ENCODE measurements at regions not wholly inside any gene's neighbourhood (a gene's known extent, or its start where the extent isn't known, plus 50 kb on each side); places are given as distances from the start of the nearest gene placed in this dataset.

DNA sequence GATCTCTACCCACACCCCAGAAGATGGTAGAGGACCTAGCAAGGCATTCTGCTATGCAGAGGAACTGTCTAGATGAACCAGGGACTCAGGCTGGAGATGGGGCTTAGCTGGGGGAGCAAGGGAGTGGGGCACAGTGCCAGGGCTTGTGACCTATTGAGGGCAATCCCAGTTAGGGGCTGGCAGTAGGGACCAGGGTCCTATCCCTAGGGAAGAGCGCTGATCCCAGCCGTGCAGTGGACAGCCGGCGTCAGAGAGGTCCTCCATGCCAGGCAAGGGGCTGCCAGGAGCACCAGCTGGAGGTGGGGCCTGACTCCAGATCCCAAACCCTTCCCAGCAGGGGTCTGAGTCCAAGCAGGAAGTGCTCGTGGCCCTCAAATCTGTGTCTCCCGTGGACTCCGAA lies 52.7 kb upstream of the NEURL1B start:
- no peak for DNase-seq (ENCODE audit: low spot score)

DNA sequence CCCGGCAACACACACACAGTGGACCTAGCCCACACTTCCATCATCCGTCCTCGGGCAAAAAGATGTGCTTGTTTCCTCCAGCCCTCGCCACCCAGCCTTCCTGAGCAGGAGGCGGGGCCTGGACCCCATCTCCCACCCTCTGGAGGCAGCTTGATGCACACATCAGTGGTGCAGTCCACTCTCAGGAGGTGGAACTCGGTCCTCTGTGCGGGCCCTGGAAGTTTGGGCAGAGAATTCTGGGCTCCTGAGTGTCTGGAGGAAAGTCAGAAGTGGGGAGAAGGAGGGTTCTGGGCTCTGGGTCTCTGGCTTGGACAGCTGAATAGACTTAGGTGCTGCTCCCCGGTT lies 54.0 kb upstream of the NEURL1B start:
- no peak for DNase-seq (ENCODE audit: low spot score)

- no peak for DNase-seq (ENCODE audit: low spot score)
Observed at GRCh38 chr5:172586125-172587060, 54.7 kb upstream of the NEURL1B start.

DNA sequence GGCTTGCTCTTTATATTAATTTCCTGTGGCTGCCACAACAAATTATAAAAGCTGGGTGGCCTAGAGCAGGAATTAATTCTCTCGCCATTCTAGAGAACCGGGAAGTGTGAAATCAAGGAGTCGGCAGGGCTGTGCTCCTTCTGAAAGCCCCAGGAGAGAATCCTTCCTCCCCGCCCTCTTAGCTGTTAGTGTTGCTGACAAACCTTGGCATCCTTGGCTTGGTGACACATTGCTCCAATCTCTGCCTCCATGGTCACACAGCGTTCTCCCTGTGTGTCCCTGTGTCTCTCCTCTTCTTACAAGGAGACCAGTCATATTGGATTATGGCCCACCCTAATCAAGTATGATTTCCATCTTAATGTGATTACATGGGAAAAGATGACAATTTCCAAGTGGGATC lies 55.9 kb upstream of the NEURL1B start:
- DNase-seq (ENCODE audit: low spot score) = no peak

GRCh38 chr5:172584638-172585037 lies 56.4 kb upstream of the NEURL1B start:
- no peak for DNase-seq (ENCODE audit: low spot score)

DNA sequence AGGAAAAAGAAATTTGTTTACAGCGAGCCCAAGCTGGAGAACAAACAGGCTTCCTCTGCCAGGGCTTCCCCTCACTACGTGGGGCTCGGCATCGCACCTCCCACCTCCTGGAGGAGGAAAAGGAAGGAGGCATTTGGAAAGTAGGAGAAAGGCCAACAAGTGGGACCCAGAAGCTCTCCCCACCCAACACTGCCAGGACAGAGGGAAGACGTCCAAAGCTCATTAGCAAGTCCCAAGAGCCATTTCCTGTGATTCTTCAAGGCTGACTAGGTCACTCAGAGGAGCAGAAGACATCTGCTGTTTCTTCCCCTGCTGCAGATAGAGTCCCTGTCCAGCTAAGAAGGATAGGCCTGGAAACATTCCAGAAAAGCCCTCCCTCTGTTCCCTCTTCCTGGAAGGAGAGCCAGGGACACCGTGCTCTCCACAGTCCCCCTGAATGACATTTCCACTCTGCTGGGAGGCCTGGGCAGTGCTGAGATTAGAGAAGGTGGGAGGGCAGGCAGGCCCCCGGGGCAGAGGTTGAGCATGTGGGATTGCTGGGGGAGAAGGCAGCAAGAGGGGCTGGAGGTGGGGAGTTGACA lies 57.0 kb upstream of the NEURL1B start:
- DNase-seq (ENCODE audit: low spot score) = no peak

GRCh38 chr5:172582940-172583339 lies 58.1 kb upstream of the NEURL1B start:
- DNase-seq (ENCODE audit: low spot score) = no peak

GRCh38 chr5:172581315-172581714 lies 59.7 kb upstream of the NEURL1B start:
- no peak for DNase-seq (ENCODE audit: low spot score)

DNA sequence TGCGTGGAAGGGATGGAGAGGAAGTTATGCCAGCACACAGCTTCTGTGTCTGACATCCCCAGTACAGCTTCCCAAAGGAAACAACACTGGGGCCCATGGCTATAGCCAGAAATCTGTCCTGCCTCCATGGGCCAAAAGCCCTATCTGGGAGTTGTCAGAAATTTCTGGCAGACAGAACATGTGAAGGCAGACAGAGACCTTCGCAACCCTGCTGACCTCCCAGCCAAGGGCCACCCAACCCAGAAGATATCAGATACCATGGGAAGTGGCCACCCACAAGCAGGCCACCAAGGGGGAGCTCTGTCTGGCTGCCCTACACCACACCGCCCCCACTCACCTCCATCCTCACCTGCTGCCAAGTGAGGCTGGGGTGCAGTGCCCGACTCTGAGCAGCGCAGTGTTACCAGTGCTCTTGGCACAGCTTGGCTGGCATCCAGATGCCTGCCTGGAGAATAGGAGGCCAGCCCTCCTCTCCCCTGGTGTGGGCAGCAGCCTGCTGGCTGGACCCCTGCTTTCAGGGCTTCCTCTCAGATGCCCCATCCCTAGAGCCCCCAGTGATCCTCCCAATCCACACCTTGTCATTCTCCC lies 61.6 kb upstream of the NEURL1B start:
- DNase-seq (ENCODE audit: low spot score) = no peak

GRCh38 chr5:172577267-172577909 lies 63.7 kb upstream of the NEURL1B start:
- no peak for DNase-seq (ENCODE audit: low spot score)

- DNase-seq (ENCODE audit: low spot score) = no peak
Observed at GRCh38 chr5:172575816-172576545, 65.1 kb upstream of the NEURL1B start.

- DNase-seq (ENCODE audit: low spot score) = no peak
Observed at GRCh38 chr5:172575416-172575815, 65.6 kb upstream of the NEURL1B start.

GRCh38 chr5:172574871-172575223 lies 66.2 kb upstream of the NEURL1B start:
- no peak for DNase-seq (ENCODE audit: low spot score)

GRCh38 chr5:172573986-172574870 lies 66.8 kb upstream of the NEURL1B start:
- DNase-seq (ENCODE audit: low spot score) = no peak

GRCh38 chr5:172573120-172573882 lies 67.8 kb upstream of the NEURL1B start:
- DNase-seq (ENCODE audit: low spot score) = no peak

DNA sequence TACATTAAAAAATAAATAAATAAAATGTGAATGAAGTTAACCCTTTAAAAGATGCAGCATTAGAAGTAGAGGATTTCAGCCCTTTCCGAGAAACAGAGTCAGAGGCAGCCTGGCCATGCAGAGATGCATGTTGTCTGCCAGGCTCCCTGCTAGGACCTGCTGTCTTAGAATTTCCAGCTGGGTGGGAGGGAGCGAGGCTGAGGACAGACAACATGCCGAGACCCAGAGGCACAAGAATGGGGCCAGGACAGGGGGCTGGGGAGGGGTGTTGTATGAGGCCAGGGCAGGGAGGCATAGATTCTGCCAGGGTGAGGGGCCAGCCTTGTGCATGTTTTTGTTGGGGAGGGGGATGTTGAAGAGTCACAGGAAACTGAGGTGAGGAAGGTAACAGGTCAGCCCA lies 68.6 kb upstream of the NEURL1B start:
- DNase-seq (ENCODE audit: low spot score) = no peak

GRCh38 chr5:172571892-172572291 lies 69.2 kb upstream of the NEURL1B start:
- no peak for DNase-seq (ENCODE audit: low spot score)

- no peak for DNase-seq (ENCODE audit: low spot score)
Observed at GRCh38 chr5:172571413-172571812, 69.7 kb upstream of the NEURL1B start.

DNA sequence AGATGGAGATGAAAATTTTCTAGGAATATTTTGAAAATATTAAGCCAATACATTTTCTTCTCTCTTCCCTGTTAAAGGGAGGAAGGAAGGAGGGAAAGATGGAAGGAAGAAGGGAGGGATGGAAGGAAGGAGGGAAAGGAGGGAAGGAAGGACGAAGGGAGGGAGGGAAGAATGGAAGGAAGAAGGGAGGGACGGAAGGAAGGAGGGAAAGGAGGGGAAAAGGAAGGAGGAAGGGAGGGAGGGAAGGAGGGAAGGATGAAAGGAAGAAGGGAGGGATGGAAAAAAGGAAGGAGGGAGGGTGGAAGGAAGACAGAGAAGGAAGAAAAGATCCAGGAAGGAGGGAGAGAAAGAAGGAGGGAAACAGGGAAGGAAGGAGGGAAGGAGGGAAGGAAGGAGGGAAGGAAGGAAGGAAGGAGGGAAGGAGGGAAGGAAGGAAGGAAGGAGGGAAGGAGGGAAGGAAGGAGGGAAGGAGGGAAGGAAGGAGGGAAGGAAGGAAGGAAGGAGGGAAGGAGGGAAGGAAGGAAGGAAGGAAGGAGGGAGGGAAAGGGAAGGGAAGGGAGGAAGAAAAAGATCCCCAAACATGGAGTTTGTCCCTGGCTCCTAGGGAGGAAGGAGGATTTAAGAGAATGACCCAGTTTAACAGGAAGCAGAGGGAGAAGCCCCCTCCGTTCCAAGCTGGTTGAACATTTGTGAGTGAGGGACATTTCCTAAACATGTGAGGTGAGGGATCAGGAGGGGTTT lies 70.3 kb upstream of the NEURL1B start:
- DNase-seq (ENCODE audit: low spot score) = no peak
